IMR-90 (cell line): ENCODE measurements at regions not wholly inside any gene's neighbourhood (a gene's known extent, or its start where the extent isn't known, plus 50 kb on each side); places are given as distances from the start of the nearest gene placed in this dataset.

ENCODE experiments used
- ATAC-seq: fragments of 200-7000 bp; cut with Tn5 transposase; 2 replicates; pipeline ENCODE4 v1.9.1; 2020; ENCODE audit warnings: low read depth, mild to moderate bottlenecking, moderate library complexity
- BruUV-seq: library from RNA; stranded (reverse); fragments of 400-500 nt; replicated peaks from 2 replicates; lab custom pipeline; 2021; lab: Mats Ljungman, UMichigan
- CTCF ChIA-PET: fragments of 300-600 bp; formaldehyde crosslinking; extraction: SDS; loops from one replicate; lab custom pipeline; 2021; ENCODE audit warnings: antibody characterized with exemption; lab: Yijun Ruan, JAX
- POLR2A ChIA-PET: fragments of 300-600 bp; sonication (Branson Sonifier 250); formaldehyde crosslinking; loops from one replicate; lab custom pipeline; 2022; ENCODE audit warnings: antibody characterized with exemption; ENCODE audit not compliant: unreplicated experiment; lab: Charles Lee
- DNase-seq: peaks from one replicate; pipeline ENCODE4 v3.0.0; 2013
- H2AFZ ChIP-seq: replicated peaks from 2 replicates; pipeline ENCODE3; 2013; ENCODE audit warnings: low read length, mild to moderate bottlenecking; ENCODE audit not compliant: poor library complexity
- H2AK5ac ChIP-seq: 2 replicates; pipeline ENCODE4 v1.6.1; 2013; ENCODE audit warnings: low read depth, low read length, inconsistent platforms
- H2AK9ac ChIP-seq: replicated peaks from 2 replicates; pipeline ENCODE3; 2013; ENCODE audit warnings: mild to moderate bottlenecking, low read depth, low read length, moderate library complexity; ENCODE audit not compliant: poor library complexity
- H2BK120ac ChIP-seq: 2 replicates; pipeline ENCODE4 v1.6.1; 2013; ENCODE audit warnings: low read depth, low read length, inconsistent platforms
- H2BK15ac ChIP-seq: 3 replicates; pipeline ENCODE4 v1.6.1; 2013; ENCODE audit warnings: low read depth, low read length, inconsistent platforms
- H2BK20ac ChIP-seq: 2 replicates; pipeline ENCODE4 v1.6.1; 2013; ENCODE audit warnings: low read depth, mild to moderate bottlenecking, inconsistent platforms, low read length, moderate library complexity
- H2BK5ac ChIP-seq: 2 replicates; pipeline ENCODE4 v1.6.1; 2013; ENCODE audit warnings: mild to moderate bottlenecking, low read depth, low read length, inconsistent platforms; ENCODE audit not compliant: poor library complexity, severe bottlenecking
- H3K14ac ChIP-seq: replicated peaks from 2 replicates; pipeline ENCODE4 v1.6.1; 2013; ENCODE audit warnings: low read depth, low read length, inconsistent platforms
- H3K18ac ChIP-seq: 2 replicates; pipeline ENCODE4 v1.6.1; 2013; ENCODE audit warnings: low read depth, low read length, control low read depth
- H3K23ac ChIP-seq: 2 replicates; pipeline ENCODE4 v1.6.1; 2013; ENCODE audit warnings: low read depth, low read length, inconsistent platforms
- H3K27ac ChIP-seq: 2 replicates; pipeline ENCODE4 v1.5.1; 2013; ENCODE audit warnings: mild to moderate bottlenecking, control low read depth, low read length; ENCODE audit not compliant: insufficient read depth
- H3K27me3 ChIP-seq: 2 replicates; pipeline ENCODE4 v1.6.1; 2013; ENCODE audit warnings: low read length; ENCODE audit not compliant: control insufficient read depth, insufficient read depth
- H3K36me3 ChIP-seq: 2 replicates; pipeline ENCODE4 v1.6.1; 2013; ENCODE audit warnings: low read length, mixed read lengths; ENCODE audit not compliant: control insufficient read depth, insufficient read depth
- H3K4ac ChIP-seq: 2 replicates; pipeline ENCODE4 v1.6.1; 2013; ENCODE audit warnings: low read depth, low read length, inconsistent platforms
- H3K4me1 ChIP-seq: 2 replicates; pipeline ENCODE4 v1.6.1; 2013; ENCODE audit warnings: low read length, mixed read lengths; ENCODE audit not compliant: control insufficient read depth, insufficient read depth
- H3K4me2 ChIP-seq: 2 replicates; pipeline ENCODE4 v1.6.1; 2013; ENCODE audit warnings: low read depth, mild to moderate bottlenecking, control low read depth, low read length, moderate library complexity
- H3K4me3 ChIP-seq: 2 replicates; pipeline ENCODE4 v1.5.1; 2013; ENCODE audit warnings: low read depth, mild to moderate bottlenecking, control low read depth, low read length, moderate library complexity; ENCODE audit not compliant: insufficient read depth
- H3K56ac ChIP-seq: 2 replicates; pipeline ENCODE4 v1.6.1; 2013; ENCODE audit warnings: low read length, inconsistent platforms; ENCODE audit not compliant: insufficient read depth; ENCODE audit errors: extremely low read depth
- H3K79me1 ChIP-seq, 2 experiments: 2 replicates each; pipeline ENCODE4 v1.6.1; 2013; ENCODE audit warnings: low read length in 2 of 2, inconsistent platforms in 1 of 2, low read depth in 1 of 2
- H3K9ac ChIP-seq: 2 replicates; pipeline ENCODE4 v1.6.1; 2013; ENCODE audit warnings: low read depth, low read length, control low read depth
- H3K9me1 ChIP-seq: 2 replicates; pipeline ENCODE4 v1.6.1; 2013; ENCODE audit warnings: low read length, inconsistent platforms; ENCODE audit not compliant: insufficient read depth
- H3K9me3 ChIP-seq: 2 replicates; pipeline ENCODE4 v1.6.1; 2013; ENCODE audit warnings: low read length; ENCODE audit not compliant: control insufficient read depth, insufficient read depth
- H4K20me1 ChIP-seq: 2 replicates; pipeline ENCODE4 v1.6.1; 2013; ENCODE audit warnings: low read length, inconsistent platforms; ENCODE audit not compliant: insufficient read depth
- H4K5ac ChIP-seq: 2 replicates; pipeline ENCODE4 v1.6.1; 2013; ENCODE audit warnings: mild to moderate bottlenecking, low read depth, low read length, control low read depth
- H4K8ac ChIP-seq, 2 experiments: 2 replicates each; pipeline ENCODE4 v1.6.1; 2013; ENCODE audit warnings: low read depth in 2 of 2, low read length in 2 of 2, control low read depth in 1 of 2, inconsistent platforms in 1 of 2
- H4K91ac ChIP-seq: 2 replicates; pipeline ENCODE4 v1.6.1; 2013; ENCODE audit warnings: low read depth, low read length, inconsistent platforms; ENCODE audit not compliant: insufficient read depth
- BHLHE40 ChIP-seq: fragments of 150-350 bp; IDR thresholded peaks from 2 replicates; pipeline ENCODE4 v1.6.1; 2016; ENCODE audit warnings: mild to moderate bottlenecking, low read depth, low read length
- CEBPB ChIP-seq: IDR thresholded peaks from 2 replicates; pipeline ENCODE4 v1.6.1; 2012; ENCODE audit warnings: low read depth, low read length, improper control_type of control experiment
- CHD1 ChIP-seq: IDR thresholded peaks from 2 replicates; pipeline ENCODE4 v1.6.1; 2012; ENCODE audit warnings: low read depth, low read length, improper control_type of control experiment
- ELK1 ChIP-seq: fragments of 150-350 bp; IDR thresholded peaks from 2 replicates; pipeline ENCODE4 v1.6.1; 2016; ENCODE audit warnings: low read depth, mild to moderate bottlenecking, low read length, moderate library complexity, borderline replicate concordance
- FOS ChIP-seq: fragments of 150-350 bp; IDR thresholded peaks from 2 replicates; pipeline ENCODE4 v1.6.1; 2016; ENCODE audit warnings: low read depth, low read length
- MAFK ChIP-seq: IDR thresholded peaks from 2 replicates; pipeline ENCODE4 v1.6.1; 2012; ENCODE audit warnings: low read depth, low read length, improper control_type of control experiment
- MAZ ChIP-seq: IDR thresholded peaks from 2 replicates; pipeline ENCODE4 v1.6.1; 2012; ENCODE audit warnings: low read depth, mild to moderate bottlenecking, low read length, improper control_type of control experiment, moderate library complexity, borderline replicate concordance
- MXI1 ChIP-seq: IDR thresholded peaks from 2 replicates; pipeline ENCODE4 v1.6.1; 2012; ENCODE audit warnings: low read depth, mild to moderate bottlenecking, low read length, moderate library complexity, borderline replicate concordance
- NFE2L2 ChIP-seq: fragments of 150-350 bp; IDR thresholded peaks from 2 replicates; pipeline ENCODE4 v1.6.1; 2016; ENCODE audit warnings: low read depth, mild to moderate bottlenecking, low read length
- POLR2A ChIP-seq: IDR thresholded peaks from 2 replicates; pipeline ENCODE4 v1.6.1; 2012; ENCODE audit warnings: mild to moderate bottlenecking, low read depth, low read length
- RAD21 ChIP-seq: IDR thresholded peaks from 2 replicates; pipeline ENCODE4 v1.6.1; 2012; ENCODE audit warnings: low read length, improper control_type of control experiment
- RCOR1 ChIP-seq: IDR thresholded peaks from 2 replicates; pipeline ENCODE4 v1.6.1; 2012; ENCODE audit warnings: mild to moderate bottlenecking, low read length, improper control_type of control experiment; ENCODE audit not compliant: insufficient replicate concordance
- RFX5 ChIP-seq: IDR thresholded peaks from 2 replicates; pipeline ENCODE4 v1.8.0; 2012; ENCODE audit warnings: low read depth, mild to moderate bottlenecking, low read length, moderate library complexity
- SMC3 ChIP-seq: fragments of 150-350 bp; IDR thresholded peaks from 2 replicates; pipeline ENCODE4 v1.6.1; 2016; ENCODE audit warnings: low read depth, mild to moderate bottlenecking, antibody characterized with exemption, low read length, moderate library complexity
- USF2 ChIP-seq: fragments of 150-350 bp; IDR thresholded peaks from 2 replicates; pipeline ENCODE4 v1.6.1; 2017; ENCODE audit warnings: mild to moderate bottlenecking, antibody characterized with exemption, low read length, low read depth
- WGBS, 2 experiments: methylation state at CpG; one replicate each; pipeline versions ENCODE4 v1.1.5 to v1.1.7; 2013; ENCODE audit warnings: missing lambda C conversion rate in 2 of 2; ENCODE audit not compliant: insufficient read length in 1 of 2; ENCODE audit errors: extremely low coverage in 2 of 2; 5-methylcytosine and 5-hydroxymethylcytosine counted together
- dilution Hi-C: fragments of 300-500 bp; cut with HindIII; formaldehyde crosslinking; loops from one replicate; pipeline ENCODE4 v1.14.3; 2018; ENCODE audit warnings: low sequenced_read_pairs; ENCODE audit not compliant: unreplicated experiment
- in situ Hi-C: fragments of 300-500 bp; cut with MboI; formaldehyde crosslinking; loops from 3 replicates; pipeline ENCODE4 v1.14.3; 2019; ENCODE audit warnings: low sequenced_read_pairs, inconsistent platforms, mixed read lengths
- intact Hi-C: fragments of 100-400 bp; cut with micrococcal nuclease; formaldehyde crosslinking; loops from 2 replicates; pipeline ENCODE4 v1.10.0; 2022
- TF ChIP-seq, protein P1 (sequence below): conservative IDR thresholded peaks from 2 replicates; pipeline ENCODE4 v1.5.1; 2012; ENCODE audit warnings: mild to moderate bottlenecking, low read depth, low read length, improper control_type of control experiment

GRCh38 chr18:64919971-64920570 is 771.2 kb upstream of the LINC00305 start:
- H4K20me1 ChIP-seq: no peaks in the 10 kb centered on the region
- dilution Hi-C loops (no loop called here), in situ Hi-C loops (no loop called here), intact Hi-C loops (no loop called here)
- H3K18ac ChIP-seq: no peak overlapping the region
- H2BK20ac ChIP-seq: no peak overlapping the region
- no peaks in the 10 kb centered on the region for H3K9me1 ChIP-seq
- no peak for TF ChIP-seq ELK1
- TF ChIP-seq, protein P1, sequence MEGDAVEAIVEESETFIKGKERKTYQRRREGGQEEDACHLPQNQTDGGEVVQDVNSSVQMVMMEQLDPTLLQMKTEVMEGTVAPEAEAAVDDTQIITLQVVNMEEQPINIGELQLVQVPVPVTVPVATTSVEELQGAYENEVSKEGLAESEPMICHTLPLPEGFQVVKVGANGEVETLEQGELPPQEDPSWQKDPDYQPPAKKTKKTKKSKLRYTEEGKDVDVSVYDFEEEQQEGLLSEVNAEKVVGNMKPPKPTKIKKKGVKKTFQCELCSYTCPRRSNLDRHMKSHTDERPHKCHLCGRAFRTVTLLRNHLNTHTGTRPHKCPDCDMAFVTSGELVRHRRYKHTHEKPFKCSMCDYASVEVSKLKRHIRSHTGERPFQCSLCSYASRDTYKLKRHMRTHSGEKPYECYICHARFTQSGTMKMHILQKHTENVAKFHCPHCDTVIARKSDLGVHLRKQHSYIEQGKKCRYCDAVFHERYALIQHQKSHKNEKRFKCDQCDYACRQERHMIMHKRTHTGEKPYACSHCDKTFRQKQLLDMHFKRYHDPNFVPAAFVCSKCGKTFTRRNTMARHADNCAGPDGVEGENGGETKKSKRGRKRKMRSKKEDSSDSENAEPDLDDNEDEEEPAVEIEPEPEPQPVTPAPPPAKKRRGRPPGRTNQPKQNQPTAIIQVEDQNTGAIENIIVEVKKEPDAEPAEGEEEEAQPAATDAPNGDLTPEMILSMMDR: no peak
- TF ChIP-seq NFE2L2: no peak
- TF ChIP-seq MAZ: no peak
- TF ChIP-seq RCOR1: no peak
- TF ChIP-seq MAFK: no peak
- no peak for TF ChIP-seq RFX5
- TF ChIP-seq BHLHE40: no peak
- TF ChIP-seq FOS: no peak
- TF ChIP-seq CHD1: no peak
- no peak for TF ChIP-seq USF2
- TF ChIP-seq CEBPB: no peak
- TF ChIP-seq MXI1: no peak
- no peak for TF ChIP-seq SMC3
- no peak for TF ChIP-seq RAD21
- TF ChIP-seq POLR2A: no peak
- no peaks in the 10 kb centered on the region for H3K36me3 ChIP-seq
- BruUV-seq: no TSS peak
- H3K4ac ChIP-seq: no peak overlapping the region
- H4K8ac ChIP-seq: no peak overlapping the region
- no peak overlapping the region for H4K91ac ChIP-seq
- H3K4me2 ChIP-seq: no peak overlapping the region
- peaks cover 6% of the 10 kb centered on the region for H3K9me3 ChIP-seq
- DNase-seq (no peak), ATAC-seq (no peak)
- H3K23ac ChIP-seq: no peak overlapping the region
- no peak overlapping the region for H2AFZ ChIP-seq
- H3K27ac ChIP-seq: no peak overlapping the region
- no peak overlapping the region for H3K14ac ChIP-seq
- H3K9ac ChIP-seq: no peak overlapping the region
- ChIA-PET POLR2A (no interaction called here), CTCF (interaction anchor here (0.6 kb wide), 1 partner anchor 324 kb away, joined by 3 read pairs; no protein-coding TSS in a partner anchor)
- H3K27me3 ChIP-seq: no peaks in the 10 kb centered on the region
- H4K5ac ChIP-seq: no peak overlapping the region
- no peaks in the 10 kb centered on the region for H3K79me1 ChIP-seq
- no peak overlapping the region for H2AK5ac ChIP-seq
- H3K56ac ChIP-seq: no peak overlapping the region
- no peak overlapping the region for H2BK120ac ChIP-seq
- no peak overlapping the region for H2BK15ac ChIP-seq
- no peak overlapping the region for H3K4me3 ChIP-seq
- H2BK5ac ChIP-seq: no peak overlapping the region
- H3K4me1 ChIP-seq: no peaks in the 10 kb centered on the region
- no CpG with 5 or more reads among the region's 1 CpG for WGBS, 2 experiments
- no peak overlapping the region for H2AK9ac ChIP-seq
